ENCODE measurements at regions not wholly inside any gene's neighbourhood (a gene's known extent, or its start where the extent isn't known, plus 50 kb on each side); places are given as distances from the start of the nearest gene placed in this dataset.

DNA sequence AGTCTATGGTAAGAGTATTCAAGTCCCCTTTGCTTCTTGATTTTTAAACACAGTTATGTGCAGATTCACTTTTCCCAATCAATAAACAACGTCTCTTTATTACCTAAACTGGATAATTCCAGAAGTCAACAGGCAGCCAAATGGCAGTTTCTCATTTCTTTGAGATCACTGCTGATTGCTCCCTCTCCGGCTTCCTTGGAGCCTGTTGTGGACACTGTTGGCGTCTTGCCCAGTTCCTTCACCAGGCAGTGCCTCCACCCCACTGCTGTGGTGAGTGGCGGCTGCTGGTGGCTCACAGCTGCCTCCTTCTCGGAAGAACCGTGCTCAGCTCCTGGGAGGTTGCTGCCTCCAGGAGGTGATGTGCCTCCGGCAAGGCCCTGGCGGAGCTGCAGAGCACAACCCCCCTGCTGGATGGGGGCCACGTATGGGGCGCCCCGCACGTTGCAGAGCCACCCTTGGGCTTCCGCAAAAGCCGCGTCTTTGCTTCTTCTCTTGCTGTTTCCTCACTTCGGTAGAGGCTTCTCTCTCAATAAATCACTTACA, 105.1 kb upstream of the CNKSR3 start:
- intact Hi-C loops (cut with micrococcal nuclease) = loop anchor here (5.0 kb wide), 1 partner anchor 103 kb away; the partner anchor contains the start of gene CNKSR3
- Histone ChIP-seq H3K27ac (ENCODE audit: low read depth, low read length) (peak overlapping the region; percentile 32), H3K36me3 (ENCODE audit: control insufficient read depth in 1 of 2, insufficient read depth in 2 of 2, low read length in 2 of 2) (no peaks in the 10 kb centered on the region), H3K27me3 (ENCODE audit: insufficient read depth, low read length) (no peaks in the 10 kb centered on the region), H4K20me1 (ENCODE audit: insufficient read depth) (no peaks in the 10 kb centered on the region), H3K4me1 (ENCODE audit: control insufficient read depth in 1 of 2, insufficient read depth in 2 of 2, low read length in 2 of 2) (peaks cover 5 to 21% of the 10 kb centered on the region in 2 experiments; a peak in 3 of 4 replicates), H3K4me2 (ENCODE audit: low read length) (peak overlapping the region; percentile 73), H2AFZ (ENCODE audit: low read depth, low read length, poor library complexity, severe bottlenecking) (peak overlapping the region; percentile 99), H3K9me3 (ENCODE audit: control insufficient read depth in 1 of 2, insufficient read depth in 1 of 2, low read depth in 1 of 2, low read length in 2 of 2) (no peaks in the 10 kb centered on the region), H3K4me3 (replicated peaks in 1 of 2; ENCODE audit: low read depth in 1 of 2, low read length in 2 of 2) (peak overlapping the region; percentile 24 to 52), H3K79me2 (ENCODE audit: insufficient read depth, low read length) (no peaks in the 10 kb centered on the region), H3K9ac (ENCODE audit: low read length) (peak overlapping the region; percentile 52), H3K9me2 (ENCODE audit: insufficient read depth) (peaks cover 9% of the 10 kb centered on the region; the same call in 1 of the 2 replicates)
- ChIA-PET CTCF (interaction anchor here (1.4 kb wide), 1 partner anchor 115 kb away, joined by 4 read pairs; no protein-coding TSS in a partner anchor), POLR2A (interaction anchor here (0.7 kb wide), 1 partner anchor 14 kb away, joined by 3 read pairs; no protein-coding TSS in a partner anchor), RAD21 (ENCODE audit: low non-redundant PET in 1 of 2, low total read pairs in 2 of 2, uncharacterized antibody in 2 of 2, unreplicated experiment in 2 of 2) (no interaction called here)
- TF ChIP-seq YY1 (IDR thresholded peaks at IDR 0.05; ENCODE audit: extremely low read depth, insufficient replicate concordance, low read depth, low read length) = peak; percentile 70
- peak; percentile 40; the same call in 1 of the 2 replicates for TF ChIP-seq SP1 (IDR thresholded peaks at IDR 0.05; ENCODE audit: low read depth)
- TF ChIP-seq CTCF (IDR thresholded peaks at IDR 0.05 in 2 of 3, conservative IDR thresholded peaks at IDR 0.05 in 1 of 3; ENCODE audit: borderline replicate concordance in 1 of 3, insufficient read depth in 1 of 3, low read depth in 2 of 3, low read length in 2 of 3) = peak; percentile 36 to 63 (median 47); a peak in 4 of 6 replicates
- no peak for TF ChIP-seq EZH2phosphoT487 (IDR thresholded peaks at IDR 0.05; ENCODE audit: borderline replicate concordance)
- TF ChIP-seq, protein P1, sequence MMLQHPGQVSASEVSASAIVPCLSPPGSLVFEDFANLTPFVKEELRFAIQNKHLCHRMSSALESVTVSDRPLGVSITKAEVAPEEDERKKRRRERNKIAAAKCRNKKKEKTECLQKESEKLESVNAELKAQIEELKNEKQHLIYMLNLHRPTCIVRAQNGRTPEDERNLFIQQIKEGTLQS (IDR thresholded peaks at IDR 0.05) = no peak; the same call in 1 of the 2 replicates
- peak; percentile 36 for TF ChIP-seq TCF7L2 (IDR thresholded peaks at IDR 0.05; ENCODE audit: borderline replicate concordance, extremely low read depth, insufficient read depth, insufficient read length)
- TF ChIP-seq POLR2A (IDR thresholded peaks at IDR 0.05; ENCODE audit: borderline replicate concordance, extremely low read depth, insufficient read depth, insufficient read length) = no peak
- TF ChIP-seq JUND (IDR thresholded peaks at IDR 0.05) = no peak
- peak; percentile 29; the same call in 1 of the 2 replicates for TF ChIP-seq FOSL1 (IDR thresholded peaks at IDR 0.05; ENCODE audit: low read depth)
- peak; percentile 44; the same call in 1 of the 2 replicates for TF ChIP-seq SIN3A (IDR thresholded peaks at IDR 0.05; ENCODE audit: low read depth)
- peak; percentile 99 for TF ChIP-seq CBX3 (IDR thresholded peaks at IDR 0.05; ENCODE audit: low read depth)
- peak; percentile 73 for TF ChIP-seq MAX (IDR thresholded peaks at IDR 0.05)
- TF ChIP-seq EGR1 (IDR thresholded peaks at IDR 0.05; ENCODE audit: low read depth) = no peak
- no peak; the same call in 1 of the 2 replicates for TF ChIP-seq SRF (IDR thresholded peaks at IDR 0.05; ENCODE audit: low read depth)
- no peak for TF ChIP-seq ZNF274 (IDR thresholded peaks at IDR 0.05; ENCODE audit: low read depth, low read length)
- TF ChIP-seq ZFX (IDR thresholded peaks at IDR 0.05) = peak; percentile 23; the same call in 1 of the 2 replicates
- TF ChIP-seq EZH2 (IDR thresholded peaks at IDR 0.05) = no peak
- TF ChIP-seq RAD21 (IDR thresholded peaks at IDR 0.05; ENCODE audit: low read depth) = peak; percentile 80
- peak; percentile 71 for TF ChIP-seq POLR2AphosphoS5 (IDR thresholded peaks at IDR 0.05; ENCODE audit: low read depth, low read length)
- no peak for TF ChIP-seq ELF1 (IDR thresholded peaks at IDR 0.05; ENCODE audit: borderline replicate concordance, low read depth)
- DNase-seq (ENCODE audit: low read depth, low spot score) (peak; percentile 80), ATAC-seq (peak; percentile 97)
- BruUV-seq (replicated peaks) = no TSS peak
